Mucosa of descending colon (tissue), 3 donors: ENCODE measurements at regions not wholly inside any gene's neighbourhood (a gene's known extent, or its start where the extent isn't known, plus 50 kb on each side); places are given as distances from the start of the nearest gene placed in this dataset.
"Not testable (repeated sequence)": the region's sequence is repeated elsewhere in the genome, so short reads cannot be mapped to it uniquely, and the experiment has no call there.

Experiments
- ATAC-seq: fragments of 200-7000 bp; cut with Tn5 transposase; one replicate; pipeline ENCODE4 v1.9.1; 2020; ENCODE audit warnings: mild to moderate bottlenecking, moderate library complexity
- DNase-seq, 3 donors: peaks; one replicate each; pipeline ENCODE4 v3.0.0-alpha.2; 2020
- H3K36me3 ChIP-seq: fragments of 200-600 bp; one replicate; pipeline ENCODE4 v1.8.0; 2021; ENCODE audit warnings: low read depth, mild to moderate bottlenecking
- H3K4me1 ChIP-seq: fragments of 200-600 bp; one replicate; pipeline ENCODE4 v1.8.0; 2021; ENCODE audit warnings: low read depth, mild to moderate bottlenecking
- H3K4me3 ChIP-seq: fragments of 200-600 bp; one replicate; pipeline ENCODE4 v1.8.0; 2021; ENCODE audit warnings: mild to moderate bottlenecking
- H3K9me3 ChIP-seq: fragments of 200-600 bp; one replicate; pipeline ENCODE4 v1.8.0; 2021; ENCODE audit warnings: mild to moderate bottlenecking
- CTCF ChIP-seq: fragments of 200-600 bp; IDR thresholded peaks from one replicate; pipeline ENCODE4 v1.8.0; 2022; ENCODE audit warnings: antibody characterized with exemption, mild to moderate bottlenecking
- intact Hi-C, 2 donors: fragments of 100-400 bp; cut with DNase I in 1 of 2; cut with micrococcal nuclease in 1 of 2; formaldehyde crosslinking; loops; one replicate each; pipeline versions ENCODE4 v1.11.0 to v1.11.1; 2022; cut with DNase I, micrococcal nuclease
- donor health status: DM: no; HTN: no; CAD: no; lungs with moderate emphysema.
- donor health status: DM: no; HTN: no; CAD: no.
- donor health status: DM: no; HTN: yes; CAD: no.

GRCh38 chr2:88874063-88874657 lies 182.7 kb downstream of the RPIA start:
- intact Hi-C loops: no loop called here
- H3K9me3 ChIP-seq: no peaks in the 10 kb centered on the region
- DNase-seq (peak in 1 of 3 donors; percentile 75), ATAC-seq (peak; percentile 67)
- H3K4me1 ChIP-seq: no peaks in the 10 kb centered on the region
- no peaks in the 10 kb centered on the region for H3K36me3 ChIP-seq
- TF ChIP-seq CTCF: peak; percentile 43
- no peak overlapping the region for H3K4me3 ChIP-seq

GRCh38 chr2:88875736-88876135 lies 184.3 kb downstream of the RPIA start:
- no peak for DNase-seq
- Histone ChIP-seq H3K36me3 (no peaks in the 10 kb centered on the region), H3K4me1 (no peaks in the 10 kb centered on the region), H3K4me3 (no peak overlapping the region), H3K9me3 (no peaks in the 10 kb centered on the region)
- no peak for TF ChIP-seq CTCF
- ATAC-seq: no peak
- intact Hi-C loops: no loop called here

- intact Hi-C loops: loop anchor here in 1 of 2 donors (2.0 kb wide), 1 partner anchor 50 kb away; no protein-coding TSS in a partner anchor
- peak in 1 of 3 donors; percentile 71 for DNase-seq
Observed at GRCh38 chr2:88880441-88880953, 189.0 kb downstream of the RPIA start.

GRCh38 chr2:88885275-88885674 lies 193.8 kb downstream of the RPIA start:
- no peaks in the 10 kb centered on the region for H3K9me3 ChIP-seq
- ATAC-seq: no peak
- TF ChIP-seq CTCF: no peak
- no peaks in the 10 kb centered on the region for H3K4me1 ChIP-seq
- DNase-seq: no peak
- H3K4me3 ChIP-seq: no peak overlapping the region
- intact Hi-C loops: no loop called here
- no peaks in the 10 kb centered on the region for H3K36me3 ChIP-seq

More at GRCh38 chr2:88880441-88880953, 189.0 kb downstream of the RPIA start:
- H3K9me3 ChIP-seq: no peaks in the 10 kb centered on the region
- no peaks in the 10 kb centered on the region for H3K4me1 ChIP-seq
- no peak overlapping the region for H3K4me3 ChIP-seq
- peak; percentile 43 for TF ChIP-seq CTCF
- no peaks in the 10 kb centered on the region for H3K36me3 ChIP-seq
- peak; percentile 89 for ATAC-seq

GRCh38 chr2:88885679-88886416 lies 194.4 kb downstream of the RPIA start:
- Histone ChIP-seq H3K4me1 (no peaks in the 10 kb centered on the region), H3K4me3 (no peak overlapping the region), H3K36me3 (no peaks in the 10 kb centered on the region), H3K9me3 (no peaks in the 10 kb centered on the region)
- ATAC-seq: no peak
- no peak for DNase-seq
- no peak for TF ChIP-seq CTCF
- intact Hi-C loops: no loop called here

GRCh38 chr2:88887466-88887865 lies 196.0 kb downstream of the RPIA start:
- DNase-seq, H3K4me1 ChIP-seq, intact Hi-C loops, H3K4me3 ChIP-seq, H3K36me3 ChIP-seq, ATAC-seq, H3K9me3 ChIP-seq: not testable (repeated sequence)
